OCI-LY3 (cell line): ENCODE measurements at regions not wholly inside any gene's neighbourhood (a gene's known extent, or its start where the extent isn't known, plus 50 kb on each side); places are given as distances from the start of the nearest gene placed in this dataset.

ENCODE experiments used
- H2AFZ ChIP-seq: fragments of 200-600, 300-600 bp; shearing (Covaris generic); 2 replicates; pipeline ENCODE4 v1.6.0; 2014; ENCODE audit warnings: antibody characterized with exemption, low read depth, low read length
- H3K27ac ChIP-seq: fragments of 200-600, 300-600 bp; sonication (generic); 2 replicates; pipeline ENCODE4 v1.5.1; 2014; ENCODE audit warnings: mild to moderate bottlenecking, low read length, moderate library complexity, mixed read lengths
- H3K27me3 ChIP-seq: fragments of 200-600, 300-600 bp; sonication (generic); 2 replicates; pipeline ENCODE4 v1.6.1; 2014; ENCODE audit warnings: low read depth, low read length, mixed read lengths
- H3K36me3 ChIP-seq: fragments of 200-600, 300-600 bp; sonication (generic); replicated peaks from 2 replicates; pipeline ENCODE3; 2014; ENCODE audit warnings: low read depth, low read length, mixed read lengths
- H3K4me1 ChIP-seq: fragments of 300-600, 200-600 bp; sonication (generic); 2 replicates; pipeline ENCODE4 v1.6.1; 2014; ENCODE audit warnings: low read length, mixed read lengths
- H3K4me2 ChIP-seq: fragments of 200-600, 300-600 bp; sonication (generic); 2 replicates; pipeline ENCODE4 v1.6.1; 2014; ENCODE audit warnings: low read length, mixed read lengths
- H3K4me3 ChIP-seq: fragments of 300-600, 200-600 bp; sonication (generic); 2 replicates; pipeline ENCODE4 v1.5.1; 2014; ENCODE audit warnings: antibody characterized with exemption, mild to moderate bottlenecking, low read length, moderate library complexity
- H3K79me2 ChIP-seq: fragments of 300-600, 200-600 bp; shearing (Covaris generic); 2 replicates; pipeline ENCODE4 v1.6.1; 2014; ENCODE audit warnings: mild to moderate bottlenecking, low read length, mixed read lengths
- H3K9ac ChIP-seq: fragments of 300-600, 200-600 bp; shearing (Covaris generic); 2 replicates; pipeline ENCODE4 v1.6.0; 2014; ENCODE audit warnings: mild to moderate bottlenecking, low read length, moderate library complexity
- H3K9me3 ChIP-seq: fragments of 200-600, 300-600 bp; shearing (Covaris generic); 2 replicates; pipeline ENCODE4 v1.6.1; 2014; ENCODE audit warnings: low read length, mixed read lengths; ENCODE audit not compliant: insufficient read depth
- H4K20me1 ChIP-seq: fragments of 200-600, 300-600 bp; sonication (generic); 2 replicates; pipeline ENCODE4 v1.6.1; 2016; ENCODE audit warnings: low read length, mixed read lengths; ENCODE audit not compliant: insufficient read depth
- EZH2phosphoT487 ChIP-seq: fragments of 200-600 bp; shearing (Covaris generic); IDR thresholded peaks from 2 replicates; pipeline ENCODE4 v1.6.1; 2018; ENCODE audit warnings: antibody characterized with exemption, mixed run types, low read depth
- TF ChIP-seq, protein P1 (sequence below): fragments of 200-600, 300-600 bp; sonication (generic); IDR thresholded peaks from 2 replicates; pipeline ENCODE4 v1.5.1; 2014; ENCODE audit warnings: antibody characterized with exemption, low read length, low read depth

DNA sequence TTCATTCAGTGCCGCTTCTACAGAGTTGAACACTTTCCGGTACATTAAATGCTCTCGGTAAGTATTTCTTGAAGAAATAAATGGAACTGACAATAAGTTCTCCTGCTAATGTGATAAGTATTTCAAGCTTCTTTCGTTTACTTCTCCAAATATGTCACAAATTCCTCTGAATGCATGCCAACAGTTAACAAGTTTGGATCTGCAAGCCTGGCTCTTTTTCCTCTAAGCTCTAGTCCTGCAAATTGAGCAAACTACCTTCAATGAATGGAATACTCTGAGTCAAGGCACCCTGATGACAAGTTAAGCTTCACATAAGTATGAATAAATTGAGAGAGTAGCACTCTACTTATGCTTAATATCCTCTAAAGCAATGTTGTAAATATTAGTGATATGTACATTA, 403.6 kb downstream of the PDGFC start:
- TF ChIP-seq, protein P1, sequence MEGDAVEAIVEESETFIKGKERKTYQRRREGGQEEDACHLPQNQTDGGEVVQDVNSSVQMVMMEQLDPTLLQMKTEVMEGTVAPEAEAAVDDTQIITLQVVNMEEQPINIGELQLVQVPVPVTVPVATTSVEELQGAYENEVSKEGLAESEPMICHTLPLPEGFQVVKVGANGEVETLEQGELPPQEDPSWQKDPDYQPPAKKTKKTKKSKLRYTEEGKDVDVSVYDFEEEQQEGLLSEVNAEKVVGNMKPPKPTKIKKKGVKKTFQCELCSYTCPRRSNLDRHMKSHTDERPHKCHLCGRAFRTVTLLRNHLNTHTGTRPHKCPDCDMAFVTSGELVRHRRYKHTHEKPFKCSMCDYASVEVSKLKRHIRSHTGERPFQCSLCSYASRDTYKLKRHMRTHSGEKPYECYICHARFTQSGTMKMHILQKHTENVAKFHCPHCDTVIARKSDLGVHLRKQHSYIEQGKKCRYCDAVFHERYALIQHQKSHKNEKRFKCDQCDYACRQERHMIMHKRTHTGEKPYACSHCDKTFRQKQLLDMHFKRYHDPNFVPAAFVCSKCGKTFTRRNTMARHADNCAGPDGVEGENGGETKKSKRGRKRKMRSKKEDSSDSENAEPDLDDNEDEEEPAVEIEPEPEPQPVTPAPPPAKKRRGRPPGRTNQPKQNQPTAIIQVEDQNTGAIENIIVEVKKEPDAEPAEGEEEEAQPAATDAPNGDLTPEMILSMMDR: no peak
- TF ChIP-seq EZH2phosphoT487: no peak
- no peak overlapping the region for H3K4me3 ChIP-seq
- H4K20me1 ChIP-seq: no peaks in the 10 kb centered on the region
- no peak overlapping the region for H3K9ac ChIP-seq
- no peaks in the 10 kb centered on the region for H3K9me3 ChIP-seq
- no peaks in the 10 kb centered on the region for H3K79me2 ChIP-seq
- no peak overlapping the region for H3K4me2 ChIP-seq
- no peak overlapping the region for H2AFZ ChIP-seq
- H3K27me3 ChIP-seq: no peaks in the 10 kb centered on the region
- no peak overlapping the region for H3K27ac ChIP-seq
- H3K36me3 ChIP-seq: no peaks in the 10 kb centered on the region
- no peaks in the 10 kb centered on the region for H3K4me1 ChIP-seq

DNA sequence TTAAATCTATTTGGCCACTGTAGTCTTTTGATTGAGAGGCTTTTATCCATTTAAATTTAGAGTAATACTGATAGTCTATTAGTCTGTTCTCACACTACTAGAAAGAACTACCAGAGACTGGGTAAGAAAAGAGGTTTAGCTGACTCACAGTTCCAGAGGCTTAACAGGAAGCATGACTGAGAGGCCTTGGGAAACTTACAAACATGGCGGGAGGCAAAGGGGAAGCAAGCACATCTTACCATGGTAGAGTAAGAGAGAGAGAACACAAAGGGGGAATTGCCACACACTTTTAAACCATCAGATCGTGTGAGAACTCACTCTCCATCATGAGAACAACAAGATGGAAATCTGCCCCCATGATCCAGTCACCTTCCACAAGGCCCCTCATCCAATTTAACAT, 410.9 kb downstream of the PDGFC start:
- Histone ChIP-seq H3K9me3 (no peaks in the 10 kb centered on the region), H3K36me3 (no peaks in the 10 kb centered on the region), H2AFZ (no peak overlapping the region), H3K27me3 (no peaks in the 10 kb centered on the region), H3K79me2 (no peaks in the 10 kb centered on the region), H4K20me1 (no peaks in the 10 kb centered on the region), H3K4me3 (no peak overlapping the region), H3K4me2 (no peak overlapping the region), H3K27ac (no peak overlapping the region), H3K4me1 (no peaks in the 10 kb centered on the region), H3K9ac (no peak overlapping the region)
- TF ChIP-seq EZH2phosphoT487: no peak
- TF ChIP-seq, protein P1: no peak

DNA sequence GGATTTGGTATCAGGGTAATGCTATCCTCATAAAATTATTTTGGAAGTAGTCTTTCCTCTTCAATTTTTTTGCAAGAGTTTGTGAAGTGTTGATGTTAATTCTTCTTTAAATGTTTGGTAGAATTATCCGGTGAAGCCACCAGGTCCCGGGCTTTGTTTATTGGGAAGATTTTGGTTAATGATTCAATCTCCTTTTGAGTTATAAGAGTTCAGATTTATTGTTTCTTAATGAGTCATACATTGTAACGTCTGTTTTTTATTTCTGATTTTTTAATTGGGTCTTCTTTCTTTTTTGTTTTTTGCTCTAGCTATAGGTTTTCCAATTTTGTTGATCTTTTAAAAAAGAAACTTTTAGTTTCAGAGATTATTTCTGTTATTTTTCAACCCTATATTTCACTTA, 412.3 kb downstream of the PDGFC start:
- Histone ChIP-seq H3K36me3 (no peaks in the 10 kb centered on the region), H3K79me2 (no peaks in the 10 kb centered on the region), H3K9me3 (no peaks in the 10 kb centered on the region), H3K4me2 (no peak overlapping the region), H3K9ac (no peak overlapping the region), H3K27ac (no peak overlapping the region), H3K4me3 (no peak overlapping the region), H2AFZ (no peak overlapping the region), H3K27me3 (no peaks in the 10 kb centered on the region), H3K4me1 (no peaks in the 10 kb centered on the region), H4K20me1 (no peaks in the 10 kb centered on the region)
- TF ChIP-seq, protein P1: no peak
- TF ChIP-seq EZH2phosphoT487: no peak

DNA sequence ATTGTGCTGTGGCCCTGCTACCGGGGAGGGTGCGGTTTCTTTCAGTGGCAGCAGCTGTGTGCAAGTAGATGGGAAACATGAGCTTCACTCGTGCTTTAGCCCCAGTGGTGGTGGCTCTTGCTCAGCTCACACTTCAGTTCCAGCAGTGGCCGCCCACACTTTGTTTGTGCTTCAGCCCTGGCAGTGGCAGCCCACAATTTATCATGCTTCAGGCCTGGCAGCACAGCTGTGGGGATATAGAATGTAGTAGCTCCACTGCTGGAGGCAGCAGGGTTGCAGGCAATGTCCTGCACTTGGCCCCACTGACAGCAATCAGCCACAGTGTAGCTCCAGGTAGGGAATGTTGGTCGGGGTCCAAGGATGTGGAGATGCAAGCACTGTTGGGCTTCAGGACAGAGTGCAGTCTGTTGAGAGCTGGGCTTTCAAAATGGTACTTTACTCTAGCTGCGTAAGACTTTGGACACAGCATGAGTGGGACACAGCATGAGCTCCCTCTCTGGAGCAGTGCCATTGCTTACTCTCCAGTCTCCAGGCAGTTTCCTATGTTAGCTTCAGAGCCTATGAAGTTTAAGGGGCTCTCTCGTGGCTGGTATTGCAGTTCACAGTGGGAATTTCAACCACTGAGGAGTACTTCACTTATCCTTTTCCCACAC, 413.1 kb downstream of the PDGFC start:
- Histone ChIP-seq H3K4me3 (no peak overlapping the region), H3K4me1 (no peaks in the 10 kb centered on the region), H2AFZ (no peak overlapping the region), H3K4me2 (no peak overlapping the region), H3K27me3 (no peaks in the 10 kb centered on the region), H4K20me1 (no peaks in the 10 kb centered on the region), H3K9me3 (no peaks in the 10 kb centered on the region), H3K36me3 (no peaks in the 10 kb centered on the region), H3K27ac (no peak overlapping the region), H3K79me2 (no peaks in the 10 kb centered on the region), H3K9ac (no peak overlapping the region)
- TF ChIP-seq EZH2phosphoT487: no peak
- TF ChIP-seq, protein P1: no peak
